PFSK-1 (cell line): ENCODE measurements at regions not wholly inside any gene's neighbourhood (a gene's known extent, or its start where the extent isn't known, plus 50 kb on each side); places are given as distances from the start of the nearest gene placed in this dataset.

ENCODE experiments used
- POLR2AphosphoS5 ChIP-seq: IDR thresholded peaks from 2 replicates; pipeline ENCODE4 v1.6.1; 2012; ENCODE audit warnings: low read depth, mild to moderate bottlenecking, control low read depth, low read length, moderate library complexity
- SIN3A ChIP-seq: IDR thresholded peaks from 2 replicates; pipeline ENCODE4 v1.6.1; 2012; ENCODE audit warnings: mild to moderate bottlenecking, low read length, moderate library complexity, borderline replicate concordance; ENCODE audit not compliant: insufficient read depth
- TAF1 ChIP-seq: IDR thresholded peaks from 2 replicates; pipeline ENCODE4 v1.6.1; 2012; ENCODE audit warnings: low read length, control low read depth, borderline replicate concordance; ENCODE audit not compliant: insufficient read depth
- TF ChIP-seq, protein P1 (sequence below), 2 experiments: IDR thresholded peaks; 2 replicates each; pipeline versions ENCODE4 v1.6.1 to v1.8.0; 2011 to 2012; ENCODE audit warnings: low read depth in 2 of 2, low read length in 2 of 2, control low read depth in 1 of 2, inconsistent platforms in 1 of 2, mild to moderate bottlenecking in 1 of 2, moderate library complexity in 1 of 2; ENCODE audit not compliant: insufficient read depth in 1 of 2

DNA sequence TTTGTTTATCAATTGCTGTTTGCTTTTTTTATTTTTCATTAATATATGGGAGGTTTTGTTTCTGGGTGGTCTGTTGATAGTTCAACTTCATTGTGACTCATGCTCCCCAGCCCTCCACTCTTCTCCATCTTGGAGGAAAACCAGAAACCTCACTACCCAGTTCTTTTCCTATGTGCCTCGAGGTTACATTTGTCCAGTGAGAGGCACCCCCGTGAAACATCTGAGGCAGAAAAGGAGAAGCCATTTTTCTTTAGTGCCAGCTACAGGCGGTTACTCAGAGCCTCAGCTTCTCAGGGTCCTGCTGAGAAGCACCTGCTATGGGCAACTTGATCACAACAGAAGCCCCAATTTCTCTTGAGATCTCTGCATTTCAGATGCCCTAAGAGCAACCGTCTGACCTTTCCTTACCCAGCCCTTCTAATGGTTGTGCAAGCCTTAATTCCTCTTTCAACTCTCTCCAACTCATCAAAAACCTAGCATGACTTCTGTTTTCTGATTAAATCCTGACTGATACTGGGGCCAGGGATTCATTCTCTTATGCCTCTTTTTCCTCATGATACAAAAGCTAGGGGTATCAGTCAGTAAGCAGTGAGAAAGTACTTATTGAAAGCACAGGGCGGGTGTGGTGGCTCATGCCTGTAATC, 144.6 kb downstream of the ELOVL4 start:
- no peak for TF ChIP-seq POLR2AphosphoS5
- TF ChIP-seq SIN3A: no peak
- TF ChIP-seq, protein P1, sequence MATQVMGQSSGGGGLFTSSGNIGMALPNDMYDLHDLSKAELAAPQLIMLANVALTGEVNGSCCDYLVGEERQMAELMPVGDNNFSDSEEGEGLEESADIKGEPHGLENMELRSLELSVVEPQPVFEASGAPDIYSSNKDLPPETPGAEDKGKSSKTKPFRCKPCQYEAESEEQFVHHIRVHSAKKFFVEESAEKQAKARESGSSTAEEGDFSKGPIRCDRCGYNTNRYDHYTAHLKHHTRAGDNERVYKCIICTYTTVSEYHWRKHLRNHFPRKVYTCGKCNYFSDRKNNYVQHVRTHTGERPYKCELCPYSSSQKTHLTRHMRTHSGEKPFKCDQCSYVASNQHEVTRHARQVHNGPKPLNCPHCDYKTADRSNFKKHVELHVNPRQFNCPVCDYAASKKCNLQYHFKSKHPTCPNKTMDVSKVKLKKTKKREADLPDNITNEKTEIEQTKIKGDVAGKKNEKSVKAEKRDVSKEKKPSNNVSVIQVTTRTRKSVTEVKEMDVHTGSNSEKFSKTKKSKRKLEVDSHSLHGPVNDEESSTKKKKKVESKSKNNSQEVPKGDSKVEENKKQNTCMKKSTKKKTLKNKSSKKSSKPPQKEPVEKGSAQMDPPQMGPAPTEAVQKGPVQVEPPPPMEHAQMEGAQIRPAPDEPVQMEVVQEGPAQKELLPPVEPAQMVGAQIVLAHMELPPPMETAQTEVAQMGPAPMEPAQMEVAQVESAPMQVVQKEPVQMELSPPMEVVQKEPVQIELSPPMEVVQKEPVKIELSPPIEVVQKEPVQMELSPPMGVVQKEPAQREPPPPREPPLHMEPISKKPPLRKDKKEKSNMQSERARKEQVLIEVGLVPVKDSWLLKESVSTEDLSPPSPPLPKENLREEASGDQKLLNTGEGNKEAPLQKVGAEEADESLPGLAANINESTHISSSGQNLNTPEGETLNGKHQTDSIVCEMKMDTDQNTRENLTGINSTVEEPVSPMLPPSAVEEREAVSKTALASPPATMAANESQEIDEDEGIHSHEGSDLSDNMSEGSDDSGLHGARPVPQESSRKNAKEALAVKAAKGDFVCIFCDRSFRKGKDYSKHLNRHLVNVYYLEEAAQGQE (IDR thresholded peaks at IDR 0.05; ENCODE audit: insufficient read depth in 1 of 2, low read depth in 2 of 2, low read length in 2 of 2): no peak
- no peak for TF ChIP-seq TAF1
